ENCODE measurements at regions not wholly inside any gene's neighbourhood (a gene's known extent, or its start where the extent isn't known, plus 50 kb on each side); places are given as distances from the start of the nearest gene placed in this dataset.

DNA sequence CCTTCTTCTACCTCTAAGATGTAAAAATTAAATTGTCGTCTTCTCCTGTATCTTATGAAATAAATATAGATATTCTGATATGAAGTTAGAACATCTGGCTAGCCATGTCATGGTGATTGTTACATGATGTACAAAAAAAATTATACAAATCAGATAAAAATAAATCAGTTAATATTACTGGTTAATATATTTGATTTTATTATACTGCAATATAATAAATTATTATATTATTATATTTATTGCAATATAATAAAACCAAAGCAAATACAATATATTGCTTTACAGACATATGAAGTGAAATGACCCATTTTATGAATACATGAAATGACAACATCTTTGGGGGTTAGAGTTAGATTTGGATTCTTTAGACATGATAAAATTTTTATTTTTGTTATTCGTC is 72.3 kb upstream of the NAALADL2 start:
- TF ChIP-seq, protein P1, sequence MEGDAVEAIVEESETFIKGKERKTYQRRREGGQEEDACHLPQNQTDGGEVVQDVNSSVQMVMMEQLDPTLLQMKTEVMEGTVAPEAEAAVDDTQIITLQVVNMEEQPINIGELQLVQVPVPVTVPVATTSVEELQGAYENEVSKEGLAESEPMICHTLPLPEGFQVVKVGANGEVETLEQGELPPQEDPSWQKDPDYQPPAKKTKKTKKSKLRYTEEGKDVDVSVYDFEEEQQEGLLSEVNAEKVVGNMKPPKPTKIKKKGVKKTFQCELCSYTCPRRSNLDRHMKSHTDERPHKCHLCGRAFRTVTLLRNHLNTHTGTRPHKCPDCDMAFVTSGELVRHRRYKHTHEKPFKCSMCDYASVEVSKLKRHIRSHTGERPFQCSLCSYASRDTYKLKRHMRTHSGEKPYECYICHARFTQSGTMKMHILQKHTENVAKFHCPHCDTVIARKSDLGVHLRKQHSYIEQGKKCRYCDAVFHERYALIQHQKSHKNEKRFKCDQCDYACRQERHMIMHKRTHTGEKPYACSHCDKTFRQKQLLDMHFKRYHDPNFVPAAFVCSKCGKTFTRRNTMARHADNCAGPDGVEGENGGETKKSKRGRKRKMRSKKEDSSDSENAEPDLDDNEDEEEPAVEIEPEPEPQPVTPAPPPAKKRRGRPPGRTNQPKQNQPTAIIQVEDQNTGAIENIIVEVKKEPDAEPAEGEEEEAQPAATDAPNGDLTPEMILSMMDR (optimal IDR thresholded peaks at IDR 0.05 in 1 of 3, IDR thresholded peaks at IDR 0.05 in 1 of 3, conservative IDR thresholded peaks at IDR 0.05 in 1 of 3; ENCODE audit: extremely low read depth in 1 of 3, insufficient read depth in 2 of 3, low read length in 3 of 3) = no peak
- TF ChIP-seq EZH2 (IDR thresholded peaks at IDR 0.05; ENCODE audit: low read length) = no peak

Data from keratinocyte (primary cell).